GM23338 (cell line): ENCODE measurements at regions not wholly inside any gene's neighbourhood (a gene's known extent, or its start where the extent isn't known, plus 50 kb on each side); places are given as distances from the start of the nearest gene placed in this dataset.

Experiments used
- ATAC-seq: fragments of 200-7000 bp; cut with Tn5 transposase; 3 replicates; pipeline ENCODE4 v1.9.1; 2020
- DNase-seq: peaks from one replicate; pipeline ENCODE4 v3.0.0-alpha.2; 2015; ENCODE audit warnings: low spot score
- H2AFZ ChIP-seq: fragments of 200-600 bp; sonication (generic); 2 replicates; pipeline ENCODE4 v1.8.0; 2016; ENCODE audit warnings: antibody characterized with exemption, mild to moderate bottlenecking, moderate library complexity
- H3F3A ChIP-seq: fragments of 200-600 bp; sonication (generic); replicated peaks from 2 replicates; pipeline ENCODE4 v1.8.0; 2017; ENCODE audit warnings: antibody characterized with exemption, mixed run types, low read depth
- H3K27ac ChIP-seq: fragments of 200-600 bp; sonication (generic); 2 replicates; pipeline ENCODE4 v1.6.1; 2016; ENCODE audit warnings: low read depth
- H3K27me3 ChIP-seq: fragments of 200-600 bp; sonication (generic); 2 replicates; pipeline ENCODE4 v1.8.0; 2016; ENCODE audit warnings: mild to moderate bottlenecking, mixed run types, moderate library complexity; ENCODE audit not compliant: insufficient read depth
- H3K36me3 ChIP-seq: fragments of 200-600 bp; sonication (generic); 2 replicates; pipeline ENCODE4 v1.8.0; 2016; ENCODE audit warnings: mild to moderate bottlenecking; ENCODE audit not compliant: insufficient read depth
- H3K4me1 ChIP-seq: fragments of 200-600 bp; sonication (generic); 2 replicates; pipeline ENCODE4 v1.8.0; 2016; ENCODE audit warnings: mild to moderate bottlenecking, moderate library complexity; ENCODE audit not compliant: insufficient read depth
- H3K4me2 ChIP-seq: fragments of 200-600 bp; sonication (generic); 2 replicates; pipeline ENCODE4 v1.7.1; 2017; ENCODE audit warnings: mixed run types
- H3K4me3 ChIP-seq: fragments of 200-600 bp; sonication (generic); 2 replicates; pipeline ENCODE4 v1.6.1; 2016; ENCODE audit warnings: mixed run types
- H3K79me2 ChIP-seq: fragments of 200-600 bp; sonication (generic); replicated peaks from 2 replicates; pipeline ENCODE4 v1.8.0; 2017; ENCODE audit warnings: mild to moderate bottlenecking; ENCODE audit not compliant: insufficient read depth
- H3K9me2 ChIP-seq: fragments of 200-600 bp; sonication (generic); 2 replicates; pipeline ENCODE4 v1.8.0; 2017; ENCODE audit not compliant: insufficient read depth
- H4K20me1 ChIP-seq: fragments of 200-600 bp; sonication (generic); replicated peaks from 2 replicates; pipeline ENCODE4 v1.8.0; 2017; ENCODE audit warnings: mild to moderate bottlenecking; ENCODE audit not compliant: insufficient read depth
- H3K27ac Mint-ChIP-seq: 2 replicates; pipeline ENCODE4 v1.8.0; 2020; ENCODE audit warnings: inconsistent platforms, mild to moderate bottlenecking, moderate library complexity, mixed read lengths
- H3K27me3 Mint-ChIP-seq: 3 replicates; pipeline ENCODE4 v1.8.0; 2022; ENCODE audit warnings: low read depth, mild to moderate bottlenecking, moderate library complexity, mixed read lengths, inconsistent platforms; ENCODE audit not compliant: insufficient read depth, poor library complexity
- H3K36me3 Mint-ChIP-seq: 3 replicates; pipeline ENCODE4 v1.8.0; 2021; ENCODE audit warnings: low read depth, mild to moderate bottlenecking, inconsistent platforms, moderate library complexity, mixed read lengths
- H3K4me1 Mint-ChIP-seq: 3 replicates; pipeline ENCODE4 v1.8.0; 2020; ENCODE audit warnings: mild to moderate bottlenecking, inconsistent platforms, mixed read lengths
- H3K4me3 Mint-ChIP-seq: 3 replicates; pipeline ENCODE4 v1.8.0; 2021; ENCODE audit warnings: moderate library complexity, mild to moderate bottlenecking, inconsistent platforms, mixed read lengths
- H3K9me3 Mint-ChIP-seq: 3 replicates; pipeline ENCODE4 v1.8.0; 2020; ENCODE audit warnings: moderate library complexity, mild to moderate bottlenecking, inconsistent platforms, mixed read lengths
- EZH2phosphoT487 ChIP-seq: fragments of 200-600 bp; sonication (generic); IDR thresholded peaks from one replicate; pipeline ENCODE4 v1.8.1; 2018; ENCODE audit warnings: antibody characterized with exemption; ENCODE audit not compliant: unreplicated experiment
- POLR2AphosphoS5 ChIP-seq: IDR thresholded peaks from 2 replicates; pipeline ENCODE4 v1.6.1; 2016; ENCODE audit warnings: antibody characterized with exemption, low read depth
- REST ChIP-seq: IDR thresholded peaks from one replicate; pipeline ENCODE4 v1.6.1; 2018; ENCODE audit warnings: antibody characterized with exemption; ENCODE audit not compliant: unreplicated experiment
- STAT1 ChIP-seq: IDR thresholded peaks from one replicate; pipeline ENCODE4 v1.6.1; 2016; ENCODE audit warnings: antibody characterized with exemption; ENCODE audit not compliant: unreplicated experiment
- ZNF114 ChIP-seq: fragments of 250-450 bp; sonication (Bioruptor Pico); IDR thresholded peaks from 2 replicates; pipeline ENCODE4 v1.5.0; 2020; ENCODE audit warnings: mild to moderate bottlenecking, moderate library complexity
- ZNF331 ChIP-seq: fragments of 250-450 bp; sonication (Bioruptor Pico); IDR thresholded peaks from 2 replicates; pipeline ENCODE4 v1.5.0; 2020; ENCODE audit warnings: low read depth, mild to moderate bottlenecking, moderate library complexity
- ZNF462 ChIP-seq: fragments of 250-450 bp; sonication (Bioruptor Pico); IDR thresholded peaks from 2 replicates; pipeline ENCODE4 v1.5.0; 2020; ENCODE audit warnings: mild to moderate bottlenecking, moderate library complexity

GRCh38 chr12:124411953-124412645, 117.2 kb downstream of the RFLNA start:
- H3K27ac ChIP-seq = peak overlapping the region; percentile 19; the same call in 1 of the 2 replicates
- H3K9me3 Mint-ChIP-seq = no peaks in the 10 kb centered on the region
- H2AFZ ChIP-seq = no peak overlapping the region
- H3K27me3 ChIP-seq = no peaks in the 10 kb centered on the region
- no peaks in the 10 kb centered on the region; the same call in 1 of the 2 replicates for H3F3A ChIP-seq
- H3K79me2 ChIP-seq = peaks cover 30% of the 10 kb centered on the region
- H3K4me1 Mint-ChIP-seq = peaks cover 27% of the 10 kb centered on the region
- TF ChIP-seq ZNF114 (CRISPR knock-in tag) = no peak
- TF ChIP-seq EZH2phosphoT487 = no peak
- TF ChIP-seq STAT1 = no peak
- TF ChIP-seq ZNF331 (CRISPR knock-in tag) = no peak
- no peak for TF ChIP-seq ZNF462
- no peak for TF ChIP-seq REST
- no peak for TF ChIP-seq POLR2AphosphoS5
- no peak for ATAC-seq
- H3K4me2 ChIP-seq = no peak overlapping the region
- H3K4me3 Mint-ChIP-seq = no peak overlapping the region
- H3K36me3 ChIP-seq = no peaks in the 10 kb centered on the region
- no peak overlapping the region for H3K4me3 ChIP-seq
- H4K20me1 ChIP-seq = peaks cover 6% of the 10 kb centered on the region
- H3K27ac Mint-ChIP-seq = no peak overlapping the region
- DNase-seq = no peak
- peaks cover 10% of the 10 kb centered on the region; the same call in 1 of the 2 replicates for H3K4me1 ChIP-seq
- peaks cover 23% of the 10 kb centered on the region for H3K27me3 Mint-ChIP-seq
- no peaks in the 10 kb centered on the region for H3K9me2 ChIP-seq
- peaks cover 11% of the 10 kb centered on the region; the same call in 2 of the 3 replicates for H3K36me3 Mint-ChIP-seq
